Fibroblast of peridontal ligament (primary cell): ENCODE measurements at regions not wholly inside any gene's neighbourhood (a gene's known extent, or its start where the extent isn't known, plus 50 kb on each side); places are given as distances from the start of the nearest gene placed in this dataset.

Experiments
- DNase-seq: peaks from one replicate; pipeline ENCODE4 v3.0.0-alpha.2; 2010; ENCODE audit errors: extremely low read depth

DNA sequence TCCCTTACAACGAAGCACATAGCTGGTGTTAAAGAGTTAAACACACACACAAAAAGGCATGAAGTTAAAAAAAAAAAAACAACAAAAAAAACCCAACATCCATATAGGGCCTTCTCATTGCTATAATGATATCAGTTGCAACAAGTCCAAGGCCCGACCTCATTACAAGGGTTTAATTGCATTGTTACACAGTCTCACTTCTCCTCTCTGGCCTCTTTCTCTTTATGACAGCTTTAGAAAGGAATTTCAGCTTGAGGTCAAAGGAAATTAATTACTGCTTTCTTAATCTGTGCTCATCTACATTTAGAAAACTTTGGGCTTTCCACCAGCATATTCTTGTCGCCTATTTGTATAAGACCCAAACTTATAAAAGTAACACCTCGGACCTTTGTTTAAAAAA lies 342.1 kb downstream of the NR2F2 start:
- no peak for DNase-seq

DNA sequence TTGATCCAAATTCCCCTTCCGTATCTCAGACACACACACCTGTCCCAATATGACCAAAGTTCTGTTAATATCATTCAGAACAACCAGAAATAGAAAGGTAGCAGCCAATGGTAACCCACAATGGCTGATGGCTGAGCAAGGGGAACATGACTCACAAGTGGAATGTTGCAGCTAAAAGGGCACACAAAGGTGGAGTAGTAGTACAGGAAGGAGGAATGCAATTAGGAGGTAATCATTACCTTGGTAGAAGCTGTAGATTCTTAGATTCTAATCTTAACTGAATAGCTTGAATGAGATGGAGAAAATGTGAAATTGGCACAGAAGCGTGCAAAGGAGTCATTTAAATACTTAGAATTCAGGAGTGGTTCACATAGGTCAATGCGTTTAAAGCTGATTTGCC lies 347.9 kb downstream of the NR2F2 start:
- no peak for DNase-seq

- DNase-seq = no peak
These were observed 357.0 kb downstream of the NR2F2 start for GRCh38 chr15:96687388-96688107.

DNA sequence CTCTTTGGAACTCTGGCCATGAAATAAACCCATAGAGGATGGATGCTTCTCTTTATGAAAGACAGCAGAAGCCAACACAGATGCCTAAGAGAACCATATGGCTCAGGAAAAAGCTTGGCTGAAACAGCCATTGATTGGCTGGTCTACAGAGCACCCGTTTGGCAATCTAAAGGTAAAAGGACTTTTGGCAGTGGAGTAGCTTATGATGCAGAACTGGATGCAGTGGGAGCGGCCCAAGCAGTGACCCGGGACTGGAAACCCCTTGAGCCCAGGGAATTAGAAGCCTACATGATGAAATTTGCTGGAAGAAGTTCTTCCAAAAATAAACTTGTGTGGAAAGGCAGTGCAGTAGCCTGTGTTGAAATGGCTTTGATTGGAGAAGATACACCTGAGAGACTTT lies 360.2 kb downstream of the NR2F2 start:
- DNase-seq = no peak

DNA sequence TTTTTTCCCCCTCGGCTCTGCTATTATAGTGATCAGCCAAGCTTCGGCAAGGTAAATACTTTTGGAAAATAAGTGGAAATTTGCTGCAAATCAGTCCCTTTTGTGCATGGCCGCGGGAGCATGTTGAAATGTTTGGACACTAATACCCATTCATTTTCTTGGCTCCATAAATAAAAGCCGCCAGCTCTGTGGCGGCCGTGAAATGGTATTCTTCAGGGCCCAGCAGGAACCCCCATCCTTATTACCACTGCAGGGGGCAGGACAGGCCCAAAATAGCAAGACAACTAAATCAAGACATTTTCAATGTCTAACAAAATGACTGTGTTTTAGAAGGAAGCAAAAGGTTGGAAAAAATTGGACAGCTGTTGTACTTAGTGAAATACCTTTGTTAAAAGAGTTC lies 362.3 kb downstream of the NR2F2 start:
- no peak for DNase-seq

DNA sequence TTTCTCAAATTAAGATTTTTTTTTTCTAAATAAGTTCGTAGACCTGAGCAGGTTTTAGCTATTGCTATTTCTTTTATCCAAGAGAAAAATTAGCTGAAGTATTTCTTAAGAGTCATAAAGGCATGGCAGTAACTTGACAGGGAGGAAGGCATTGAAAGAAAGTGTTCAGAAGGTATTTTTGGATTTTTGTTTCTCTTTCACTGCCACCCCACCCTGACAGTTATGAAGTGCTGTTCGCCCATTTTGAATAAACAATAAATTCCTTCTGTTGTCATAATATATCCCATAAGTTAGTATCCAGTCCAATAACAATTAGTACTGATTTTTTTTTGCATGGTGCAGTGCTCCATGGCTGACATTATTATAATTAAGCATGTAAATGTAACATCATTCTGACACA lies 363.0 kb downstream of the NR2F2 start:
- DNase-seq = no peak

DNA sequence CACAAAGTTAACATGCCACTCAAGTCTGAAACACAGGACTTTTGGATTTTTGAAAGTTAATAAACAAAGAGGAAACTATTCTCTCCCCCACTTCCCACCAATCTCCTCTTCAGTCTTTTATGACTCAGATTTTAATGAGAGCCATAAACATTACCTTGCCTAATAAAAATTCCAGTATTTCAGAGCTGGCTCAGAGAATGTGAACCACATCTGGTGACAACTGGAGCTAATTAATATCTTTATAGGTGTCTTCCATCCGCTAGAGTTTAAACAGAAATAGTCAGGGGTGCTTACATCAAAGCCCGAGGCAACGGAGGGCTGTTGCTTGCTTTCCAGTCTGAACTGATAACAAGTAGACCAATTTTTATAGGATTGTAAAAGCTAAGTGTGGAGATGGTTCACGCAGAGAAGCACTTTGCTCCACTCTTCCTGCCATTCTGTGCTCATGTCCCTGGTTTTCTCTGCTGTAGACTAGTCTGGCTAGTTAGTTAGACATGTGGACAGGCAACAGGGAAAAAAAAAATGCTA lies 363.6 kb downstream of the NR2F2 start:
- DNase-seq = no peak

DNA sequence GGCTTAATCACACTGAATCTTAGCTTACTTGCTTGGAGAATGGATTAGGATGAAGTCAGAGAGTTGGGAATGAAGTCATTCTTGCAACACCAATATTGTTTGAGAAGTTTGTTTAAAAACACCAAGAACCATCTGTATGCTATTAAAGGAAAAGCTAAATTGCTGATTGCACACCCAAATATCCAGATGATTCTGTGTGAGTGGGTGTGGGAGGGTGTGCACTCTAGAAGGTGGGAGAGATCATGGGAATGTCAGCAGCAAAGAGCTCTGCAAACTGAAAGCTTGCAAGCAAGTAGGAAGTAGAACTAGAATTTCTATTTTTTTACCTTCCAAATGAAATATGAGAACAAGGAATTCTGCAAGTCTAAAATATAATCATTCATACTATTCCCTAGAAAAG lies 364.9 kb downstream of the NR2F2 start:
- DNase-seq = no peak

DNA sequence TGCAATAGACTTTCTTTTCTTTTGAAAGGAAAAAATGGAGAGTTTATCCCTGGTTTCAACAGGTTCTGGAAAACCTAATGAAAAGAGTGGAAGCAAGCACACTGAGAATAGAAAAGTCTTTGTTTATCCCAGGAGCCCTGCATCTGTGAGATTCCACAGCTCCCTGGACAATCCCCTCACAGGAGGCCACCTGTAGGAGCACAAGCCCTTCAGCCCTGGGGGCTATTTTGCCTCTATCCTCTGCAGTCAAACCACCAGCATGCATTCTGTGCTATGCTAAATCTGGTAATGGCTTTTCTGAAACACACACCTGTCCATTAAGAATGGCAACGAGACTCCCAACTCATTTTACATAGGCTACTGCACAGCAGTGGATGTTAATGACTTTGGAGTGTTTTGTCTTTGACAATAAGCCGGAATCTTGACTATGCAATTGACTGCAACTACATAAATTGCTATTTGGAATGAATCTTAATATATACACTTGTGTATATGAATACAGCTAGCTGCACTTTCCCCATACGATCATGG lies 369.4 kb downstream of the NR2F2 start:
- DNase-seq = no peak

DNA sequence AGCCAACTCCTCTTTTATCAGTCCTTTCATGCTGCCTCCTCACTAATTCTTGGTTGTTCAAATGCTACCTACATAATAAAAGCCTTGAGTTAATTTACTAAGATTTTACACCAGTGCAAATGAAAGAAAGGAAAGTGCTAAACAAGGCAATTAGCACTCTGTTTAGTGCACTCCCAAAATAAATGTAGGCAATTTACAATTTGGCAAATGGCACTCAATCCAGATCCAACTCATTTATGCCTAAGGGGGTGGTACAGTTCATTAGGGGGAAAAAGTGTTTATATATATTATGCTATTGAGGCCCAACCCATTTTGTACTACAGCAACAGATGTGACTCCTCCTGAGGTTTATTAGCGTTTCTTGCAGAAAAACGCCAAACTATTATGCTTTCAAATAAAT lies 370.1 kb downstream of the NR2F2 start:
- no peak for DNase-seq

GRCh38 chr15:96701443-96701842 lies 370.9 kb downstream of the NR2F2 start:
- no peak for DNase-seq

- no peak for DNase-seq
These were observed 371.4 kb downstream of the NR2F2 start for GRCh38 chr15:96701877-96702276.

DNA sequence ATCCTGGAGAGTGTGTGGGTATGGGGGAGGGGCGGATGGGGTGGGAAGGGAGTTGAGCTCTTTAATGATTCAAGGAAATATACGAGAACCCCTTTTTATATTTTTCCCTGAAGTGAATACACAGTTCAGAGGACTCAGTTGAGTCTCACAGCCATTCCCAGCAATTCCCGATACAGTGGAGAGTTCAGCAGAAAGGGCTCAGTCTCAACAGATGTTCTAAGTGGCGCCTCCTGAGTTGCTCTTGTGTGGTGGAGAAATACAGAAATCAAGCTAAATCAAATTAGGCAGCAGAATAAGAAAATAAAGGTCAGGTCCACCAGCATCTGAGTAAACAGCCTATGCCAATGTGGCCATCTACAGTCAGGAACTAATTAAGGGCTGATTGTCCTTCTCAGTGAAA lies 372.1 kb downstream of the NR2F2 start:
- DNase-seq = no peak

GRCh38 chr15:96703091-96703490 lies 372.6 kb downstream of the NR2F2 start:
- DNase-seq = no peak

GRCh38 chr15:96703794-96704550 lies 373.5 kb downstream of the NR2F2 start:
- DNase-seq = no peak

DNA sequence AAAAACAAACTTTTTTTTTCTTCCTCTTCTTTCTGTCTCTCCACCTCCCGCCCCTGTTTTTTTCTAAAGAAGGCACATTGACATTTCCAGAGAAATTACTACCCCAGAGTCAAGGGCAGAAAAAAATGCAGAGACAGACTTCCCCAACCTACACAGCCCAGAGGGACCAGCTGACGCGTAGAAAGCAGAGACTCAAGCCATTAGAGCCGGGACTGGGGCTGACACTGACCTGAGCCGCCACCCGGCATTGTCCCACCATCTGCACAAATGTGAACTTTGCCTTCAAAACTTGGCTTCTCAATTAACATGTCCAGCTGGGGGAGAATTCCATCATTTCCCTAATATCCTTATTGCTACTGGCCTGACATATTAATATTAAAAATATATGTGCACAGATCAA lies 385.6 kb downstream of the NR2F2 start:
- no peak for DNase-seq

- no peak for DNase-seq
These were observed 386.0 kb downstream of the NR2F2 start for GRCh38 chr15:96716478-96716877.

DNA sequence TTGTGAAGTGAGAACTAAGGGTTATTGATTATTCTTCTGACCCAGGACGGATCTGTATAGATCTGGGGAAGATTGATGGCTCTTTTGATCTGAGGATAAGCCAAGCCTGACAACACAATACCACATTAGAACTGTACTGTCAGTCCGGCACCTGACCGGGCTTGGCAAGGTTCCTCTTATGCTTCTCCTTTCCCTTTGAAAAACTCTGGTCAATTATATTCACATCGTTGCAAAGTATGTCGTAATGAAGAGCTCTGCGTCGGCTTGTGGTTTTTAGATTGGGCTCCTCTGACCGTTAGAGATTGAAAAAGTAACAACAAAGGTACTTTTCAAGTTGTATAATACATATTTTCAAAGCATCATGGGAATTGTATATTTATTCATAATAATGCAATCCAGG lies 389.8 kb downstream of the NR2F2 start:
- DNase-seq = no peak

DNA sequence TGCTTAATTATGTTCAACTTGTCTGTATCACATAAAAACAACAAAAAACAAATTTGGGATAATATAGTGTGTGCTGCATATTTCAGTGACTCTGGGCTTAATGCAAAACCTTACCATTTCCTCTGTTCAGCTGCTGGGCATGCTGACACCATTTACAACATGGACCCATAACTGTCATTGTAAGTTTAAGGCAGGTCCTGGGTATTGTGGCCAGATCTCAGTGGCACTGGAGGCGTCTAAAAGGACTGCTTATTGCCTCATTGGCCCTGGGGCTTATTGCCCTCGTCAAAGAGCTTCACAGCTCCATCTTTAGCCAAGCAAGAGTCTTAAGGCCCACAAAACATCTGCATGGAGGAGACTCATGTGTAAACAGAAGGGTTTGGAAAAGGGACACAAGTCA lies 390.2 kb downstream of the NR2F2 start:
- no peak for DNase-seq

DNA sequence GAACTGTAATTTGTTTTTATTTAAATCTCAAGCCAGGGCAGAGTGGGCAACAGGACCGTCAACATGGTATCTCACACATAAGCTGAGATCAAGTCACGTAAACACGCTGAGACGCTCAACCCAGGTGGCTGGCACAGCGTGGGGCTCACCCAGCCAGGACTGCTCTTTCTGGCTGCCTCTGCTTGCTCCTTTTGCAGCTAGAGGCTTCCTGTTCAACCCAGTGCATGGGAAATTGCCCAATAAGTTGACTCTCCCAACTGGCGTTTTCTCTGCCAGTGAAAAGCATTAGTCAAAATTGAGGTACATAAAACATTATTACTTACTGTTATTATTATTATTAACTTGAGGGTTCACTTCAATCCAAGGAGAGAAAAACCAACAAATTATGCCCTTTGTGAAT lies 398.1 kb downstream of the NR2F2 start:
- no peak for DNase-seq

GRCh38 chr15:96732704-96733103 lies 402.2 kb downstream of the NR2F2 start:
- DNase-seq = no peak

DNA sequence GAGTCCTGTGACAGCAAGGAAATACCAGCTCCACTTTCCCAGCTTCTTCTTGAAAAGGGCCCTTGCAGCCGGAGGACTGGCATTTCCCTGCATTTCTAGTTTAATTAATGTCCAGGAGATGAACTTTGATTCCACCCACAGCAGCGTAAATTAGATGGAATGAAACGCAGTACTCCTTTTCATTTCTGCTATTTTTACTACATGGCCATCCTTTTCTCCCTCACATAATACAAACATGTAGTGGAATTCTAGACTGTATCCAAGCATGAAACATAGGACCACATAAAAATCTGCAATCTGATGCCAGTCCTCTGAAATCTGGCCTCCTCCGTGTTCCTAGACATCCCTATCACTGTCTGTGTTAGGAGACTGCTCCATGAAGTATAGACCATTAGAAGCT lies 403.2 kb downstream of the NR2F2 start:
- no peak for DNase-seq

- DNase-seq = no peak
These were observed 405.2 kb downstream of the NR2F2 start for GRCh38 chr15:96735632-96736240.
